Activated CD4-positive, alpha-beta T cell treated with anti-CD3 and anti-CD28 coated beads for 4 hours (primary cell): ENCODE measurements at regions not wholly inside any gene's neighbourhood (a gene's known extent, or its start where the extent isn't known, plus 50 kb on each side); places are given as distances from the start of the nearest gene placed in this dataset.

Experiments
- DNase-seq, 2 donors: peaks; one replicate each; pipeline ENCODE4 v3.0.0-alpha.2; 2020

DNA sequence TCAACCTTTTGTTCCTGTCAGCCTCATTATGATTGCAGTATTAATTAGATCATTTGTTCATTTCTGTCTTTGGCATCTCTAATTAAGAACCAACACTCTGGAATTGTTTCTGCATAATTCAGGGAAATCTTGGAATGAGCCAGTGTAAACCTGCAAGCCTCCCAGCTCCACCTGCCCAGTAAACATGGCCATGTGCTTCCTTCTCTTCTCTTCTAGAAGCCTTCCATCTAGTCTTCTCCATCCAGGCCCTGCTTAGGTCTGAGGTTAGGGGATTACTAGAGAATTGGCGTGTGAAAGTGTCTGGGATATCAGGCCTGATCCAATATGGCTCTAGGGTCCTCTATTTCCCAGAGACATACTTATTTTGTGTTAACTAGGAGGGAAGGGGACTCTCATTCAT is 528.0 kb downstream of the AACS start:
- no peak for DNase-seq

DNA sequence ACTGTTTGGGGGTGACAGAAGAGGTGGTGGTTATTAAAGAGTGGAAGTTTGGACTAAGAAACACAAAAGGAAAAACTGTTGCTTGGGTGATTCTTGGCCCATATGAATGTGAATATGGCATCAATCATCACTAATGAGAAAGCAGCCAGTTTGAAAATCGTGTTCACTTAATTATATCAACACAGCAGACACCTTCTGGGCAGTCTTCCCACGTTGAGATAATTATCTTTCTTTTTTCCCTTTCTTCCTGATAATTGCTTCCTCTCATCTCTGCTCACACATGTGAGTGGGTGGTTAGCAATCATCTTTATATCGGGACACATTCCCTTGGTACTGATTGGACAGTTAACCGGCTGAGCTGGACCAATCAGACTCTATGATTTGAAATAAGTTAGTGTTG is 539.7 kb downstream of the AACS start:
- no peak for DNase-seq

- no peak for DNase-seq
These were observed 541.1 kb downstream of the AACS start for GRCh38 chr12:125606312-125606711.

DNA sequence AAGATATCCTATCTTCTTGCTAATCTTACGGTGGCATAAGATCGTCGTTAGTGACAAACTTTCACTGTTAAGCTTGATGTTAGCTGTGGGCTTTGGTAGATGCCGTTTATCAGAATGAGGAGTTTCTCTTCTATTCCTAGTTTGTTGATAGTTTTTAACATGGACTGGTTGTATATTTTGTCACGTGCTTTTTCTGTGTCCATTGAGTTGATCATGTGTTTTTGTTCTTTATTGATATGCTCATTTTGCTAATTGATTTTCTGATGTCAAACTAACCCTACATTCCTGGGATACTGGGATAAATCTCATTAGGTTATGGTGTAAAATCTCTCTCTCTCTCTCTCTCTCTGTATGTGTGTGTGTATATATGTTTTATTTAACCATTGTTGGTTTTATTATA is 545.1 kb downstream of the AACS start:
- no peak for DNase-seq

DNA sequence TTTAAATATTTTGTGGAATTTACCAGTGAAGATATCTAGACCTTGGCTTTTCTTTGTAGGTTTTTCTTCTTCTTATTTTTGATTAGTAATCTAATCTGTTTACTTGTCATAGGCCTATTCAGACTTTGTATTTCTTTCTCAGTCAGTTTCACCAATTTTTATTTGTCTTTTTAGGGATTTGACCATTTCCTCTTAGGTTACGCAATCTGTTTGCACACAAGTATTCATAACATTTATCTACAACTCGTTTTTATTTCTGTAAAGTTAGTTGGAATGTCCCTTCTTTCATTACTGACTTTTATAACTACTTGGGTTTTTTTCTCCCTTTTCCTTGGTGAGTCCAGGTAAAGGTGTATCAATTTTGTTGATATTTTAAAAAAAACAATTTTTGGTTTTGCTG is 545.7 kb downstream of the AACS start:
- DNase-seq, result no peak

DNA sequence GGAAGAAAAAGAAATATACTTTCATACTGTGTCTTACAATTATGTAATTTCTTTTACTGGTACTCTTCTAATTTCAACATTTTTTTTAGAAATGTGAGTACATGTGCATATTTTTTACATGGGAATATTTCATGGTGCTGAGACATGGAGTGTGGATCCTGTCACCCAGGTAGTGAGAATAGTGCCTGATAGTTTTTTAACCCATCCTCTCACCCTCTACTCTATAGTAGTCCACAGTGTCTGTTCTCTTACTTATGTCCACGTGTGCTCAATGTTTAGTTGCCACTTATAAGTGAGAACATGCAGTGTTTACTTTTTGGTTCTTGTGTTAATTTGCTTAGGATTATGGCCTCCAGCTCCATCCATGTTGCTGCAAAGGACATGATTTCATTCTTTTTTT is 548.8 kb downstream of the AACS start:
- DNase-seq, result no peak

- no peak for DNase-seq
These were observed 554.5 kb downstream of the AACS start for GRCh38 chr12:125619723-125620122.

DNA sequence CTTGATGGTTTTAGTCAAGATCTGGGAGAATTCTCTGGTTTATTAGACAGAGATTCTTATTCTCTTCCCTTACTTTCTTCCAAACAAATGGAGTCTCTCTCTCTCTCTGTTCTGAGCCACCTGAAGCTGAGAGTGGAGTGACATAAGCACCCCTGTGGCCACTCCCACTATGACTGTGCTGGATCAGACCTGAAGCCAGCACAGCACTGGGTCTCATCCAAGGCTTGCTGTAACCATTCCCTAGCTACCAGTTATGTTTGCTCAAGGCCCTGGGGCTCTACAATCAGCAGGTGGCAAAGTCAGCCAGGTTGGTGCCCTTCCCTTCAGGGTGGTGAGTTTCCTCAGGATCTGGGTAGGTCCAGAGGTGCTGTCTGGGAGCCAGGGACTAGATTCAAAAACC is 568.5 kb downstream of the AACS start:
- DNase-seq, result no peak

DNA sequence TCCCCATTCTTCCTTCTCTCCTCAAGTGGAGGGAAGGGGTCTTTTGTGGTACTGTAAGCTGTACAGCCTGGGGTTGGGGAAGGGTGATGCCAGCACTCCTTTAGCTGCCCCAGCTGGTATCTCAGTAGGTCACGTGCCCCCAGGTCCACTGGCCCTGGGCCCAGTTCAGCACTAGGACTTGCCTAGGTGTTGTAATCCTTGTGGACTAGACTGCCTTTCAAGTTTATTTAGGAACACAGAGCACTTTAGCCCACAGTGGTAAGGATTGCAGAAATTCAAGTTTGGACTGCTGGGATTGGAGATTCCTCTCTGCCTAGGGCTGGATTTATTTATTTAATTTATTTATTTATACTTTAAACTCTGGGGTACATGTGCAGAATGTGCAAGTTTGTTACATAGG is 569.6 kb downstream of the AACS start:
- DNase-seq, result no peak

DNA sequence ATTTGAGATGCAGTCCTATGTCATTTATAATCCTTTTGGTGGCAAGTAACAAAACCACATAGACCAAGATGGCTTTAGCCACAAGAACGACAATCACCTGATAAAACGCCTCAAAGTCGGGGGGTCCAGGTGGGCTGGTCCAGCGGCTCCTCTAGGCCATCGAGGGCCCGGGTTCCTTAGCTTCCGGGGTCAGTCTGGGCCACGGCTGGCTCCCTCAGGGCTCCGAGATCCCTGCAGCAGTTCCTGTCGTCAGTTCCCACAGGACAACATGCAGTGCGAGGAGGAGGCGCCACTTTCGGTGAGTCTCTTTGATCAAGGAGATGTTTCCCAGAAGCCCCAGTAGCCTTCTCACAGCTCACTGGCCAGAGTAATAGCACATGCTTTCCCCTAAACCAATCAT is 574.6 kb downstream of the AACS start:
- no peak for DNase-seq

DNA sequence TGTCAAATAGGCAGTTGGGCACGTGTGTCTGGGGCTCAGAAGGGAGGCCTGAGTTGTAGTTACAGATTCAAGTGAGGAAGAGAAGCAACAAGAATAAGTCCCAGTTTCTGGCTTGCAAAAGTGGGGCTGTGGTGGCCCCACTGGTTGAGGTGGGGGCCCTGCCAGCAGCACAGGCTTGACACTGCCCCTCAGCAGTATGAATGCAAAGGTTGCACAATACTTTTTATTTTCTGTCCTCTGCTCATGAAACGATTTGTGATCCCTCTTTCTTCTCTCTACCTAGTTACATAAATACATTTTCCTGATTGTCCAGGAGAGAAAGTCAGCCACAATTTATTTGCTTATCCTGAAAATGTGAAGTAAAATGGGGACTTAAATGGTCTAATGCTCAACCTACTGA is 577.8 kb downstream of the AACS start:
- DNase-seq, result no peak

- no peak for DNase-seq
These were observed 580.5 kb downstream of the AACS start for GRCh38 chr12:125645724-125646123.

GRCh38 chr12:125650587-125650986 is 585.4 kb downstream of the AACS start:
- DNase-seq, result no peak

- DNase-seq, result no peak
These were observed 586.4 kb downstream of the AACS start for GRCh38 chr12:125651625-125652024.

- no peak for DNase-seq
These were observed 587.4 kb downstream of the AACS start for GRCh38 chr12:125652681-125653080.

DNA sequence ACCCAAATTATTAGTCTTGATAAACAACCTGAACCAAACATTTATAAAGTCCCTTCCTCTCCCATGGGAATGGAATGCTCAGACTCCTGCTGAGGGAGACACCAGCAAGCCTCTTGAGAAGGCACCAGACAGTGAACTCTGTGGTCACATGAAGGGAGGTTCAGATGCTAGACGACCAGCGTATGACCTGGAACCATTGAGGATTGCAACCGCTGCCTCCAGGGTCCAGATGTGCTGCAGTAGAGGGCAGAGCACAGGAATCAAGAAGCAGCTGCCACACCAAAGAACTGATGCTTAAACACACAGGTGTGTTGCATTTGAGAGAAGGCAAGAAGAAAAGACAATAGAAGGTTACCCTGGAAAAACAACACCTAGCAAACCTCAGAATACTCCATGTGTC is 592.4 kb downstream of the AACS start:
- DNase-seq, result no peak

GRCh38 chr12:125674554-125675338 is 609.5 kb downstream of the AACS start:
- DNase-seq, result no peak

- no peak for DNase-seq
These were observed 611.1 kb downstream of the AACS start for GRCh38 chr12:125676366-125676765.

DNA sequence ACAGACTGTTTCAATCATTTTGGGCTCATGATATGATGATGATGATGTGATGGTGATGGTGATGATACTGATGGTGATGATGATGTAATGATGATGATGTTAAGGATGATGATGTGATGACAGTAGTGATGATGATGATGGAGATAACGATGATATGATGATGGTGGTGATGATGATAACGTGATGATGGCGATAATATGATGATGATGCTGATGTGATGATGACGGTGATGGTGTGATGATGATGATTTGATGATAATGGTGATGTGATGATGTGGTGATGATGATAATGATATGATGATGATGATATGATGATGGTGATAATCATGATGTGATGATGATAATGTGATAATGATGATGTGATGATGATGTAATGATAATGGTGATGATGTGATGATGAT is 612.6 kb downstream of the AACS start:
- no peak for DNase-seq

DNA sequence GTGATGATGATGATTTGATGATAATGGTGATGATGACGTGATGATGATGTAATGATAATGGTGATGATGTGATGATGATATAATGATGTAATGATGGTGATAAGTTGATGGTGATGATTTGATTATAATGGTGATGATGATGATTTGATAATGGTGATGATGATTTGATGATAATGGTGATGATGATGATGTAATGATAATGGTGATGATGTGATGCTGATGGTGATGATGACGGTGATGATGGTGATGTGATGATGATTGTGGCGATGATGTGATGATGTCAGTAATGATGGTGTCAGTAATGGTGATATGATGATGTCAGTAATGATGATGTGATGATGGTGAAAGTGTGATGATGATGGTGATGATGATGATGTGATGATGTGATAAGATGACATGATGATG is 613.4 kb downstream of the AACS start:
- no peak for DNase-seq

DNA sequence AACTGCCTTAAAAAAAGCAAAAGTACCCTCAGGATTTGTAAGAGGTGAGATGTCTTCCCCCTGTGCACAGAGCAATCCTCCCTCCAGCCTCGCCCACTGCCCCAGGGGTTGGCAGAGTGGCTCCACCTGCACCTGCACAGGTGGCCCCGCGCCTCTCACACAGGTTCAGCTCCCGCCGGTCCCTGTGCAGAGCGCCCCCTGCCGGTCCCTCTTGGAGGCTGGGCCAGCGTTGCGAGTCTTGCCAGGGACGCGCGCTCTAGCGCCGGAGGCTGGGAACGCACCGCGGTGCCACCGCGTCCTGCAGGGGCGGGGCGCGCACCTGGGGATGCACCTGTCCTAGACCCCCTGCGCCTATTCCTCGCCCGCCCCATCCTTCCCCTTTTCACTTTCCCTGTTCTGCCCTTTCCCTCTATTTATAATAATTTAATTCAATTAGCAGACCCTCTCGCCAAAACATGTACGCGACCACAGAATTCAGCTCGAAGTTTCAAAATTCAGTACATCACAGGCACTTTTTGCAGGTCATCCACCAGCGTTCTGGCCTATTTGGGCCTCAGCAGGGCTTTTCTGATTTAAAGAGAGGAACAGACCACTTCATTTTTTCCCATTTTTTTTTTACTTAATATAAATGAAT is 618.6 kb downstream of the AACS start:
- DNase-seq, result no peak

DNA sequence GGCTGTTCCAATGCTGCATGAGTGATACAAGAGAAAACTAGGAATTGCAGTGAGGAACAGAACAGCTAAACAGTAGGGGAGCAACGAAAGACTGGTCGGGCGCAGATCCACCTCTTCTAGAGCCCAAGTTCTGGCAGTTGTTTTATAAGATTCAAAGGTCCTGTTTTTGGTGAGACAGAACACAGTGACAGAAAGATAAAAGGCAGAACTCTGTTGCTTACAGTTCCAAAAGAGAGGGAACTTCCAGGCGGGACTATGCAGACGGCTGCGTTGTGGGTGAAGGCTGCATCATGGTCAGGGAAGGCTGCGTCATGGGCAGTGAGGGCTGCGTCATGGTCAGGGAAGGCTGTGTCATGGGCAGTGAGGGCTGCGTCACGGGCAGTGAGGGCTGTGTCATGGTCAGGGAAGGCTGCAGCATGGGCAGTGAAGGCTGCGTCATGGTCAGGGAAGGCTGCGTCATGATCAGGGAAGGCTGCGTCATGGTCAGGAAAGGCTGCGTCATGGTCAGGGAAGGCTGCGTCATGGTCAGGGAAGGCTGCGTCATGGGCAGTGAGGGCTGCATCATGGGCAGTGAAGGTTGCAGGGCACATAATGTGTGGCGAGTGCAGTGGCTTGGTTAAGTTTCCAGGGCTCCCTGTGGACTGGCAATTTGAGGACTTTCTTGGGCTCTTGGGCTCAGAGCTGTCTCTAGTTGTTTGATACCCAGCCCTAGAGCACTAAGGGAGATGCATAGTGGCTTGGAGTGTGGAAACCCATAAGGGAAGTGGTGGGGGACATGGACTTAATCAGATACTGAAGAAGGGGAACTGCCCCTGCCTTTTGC is 619.9 kb downstream of the AACS start:
- DNase-seq, result no peak

DNA sequence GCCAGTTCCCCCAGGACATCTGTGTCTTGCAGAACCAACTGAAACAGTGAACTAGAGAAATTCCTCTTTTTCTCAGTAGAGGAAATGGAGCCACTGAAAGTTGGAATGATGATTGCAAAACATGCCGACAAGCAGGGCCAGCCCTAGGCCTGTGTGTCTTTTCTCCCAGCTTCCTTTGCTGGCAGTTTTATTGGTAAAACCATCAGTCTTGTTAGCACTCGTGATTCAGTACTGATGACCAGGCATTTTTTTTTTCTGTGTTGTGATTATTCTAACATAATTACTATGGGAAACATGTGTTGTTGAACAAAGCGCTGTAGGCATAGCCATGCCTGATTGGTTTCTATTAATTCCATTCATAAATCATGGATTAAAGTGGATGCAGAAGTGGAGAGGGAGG is 620.7 kb downstream of the AACS start:
- DNase-seq, result no peak

DNA sequence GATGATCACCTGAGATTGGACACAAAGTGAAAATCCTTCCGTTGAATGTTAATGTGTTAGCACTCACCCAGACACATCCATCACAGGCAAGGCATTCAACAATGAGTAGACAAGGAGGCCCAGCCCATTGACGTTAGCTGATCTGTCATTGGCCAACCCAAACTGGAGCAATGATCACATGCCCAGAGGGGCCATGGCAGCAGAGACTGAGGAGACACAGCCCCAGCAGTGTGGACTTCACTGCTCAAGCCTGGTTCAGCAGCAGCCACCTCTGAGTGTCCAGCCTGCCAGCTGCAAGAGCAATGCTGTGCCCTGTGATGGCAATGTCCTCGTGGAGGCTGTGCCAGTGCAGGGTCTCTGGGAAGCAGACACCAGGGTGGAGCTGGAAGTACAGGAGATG is 622.2 kb downstream of the AACS start:
- no peak for DNase-seq
